ENCODE measurements at regions not wholly inside any gene's neighbourhood (a gene's known extent, or its start where the extent isn't known, plus 50 kb on each side); places are given as distances from the start of the nearest gene placed in this dataset.

DNA sequence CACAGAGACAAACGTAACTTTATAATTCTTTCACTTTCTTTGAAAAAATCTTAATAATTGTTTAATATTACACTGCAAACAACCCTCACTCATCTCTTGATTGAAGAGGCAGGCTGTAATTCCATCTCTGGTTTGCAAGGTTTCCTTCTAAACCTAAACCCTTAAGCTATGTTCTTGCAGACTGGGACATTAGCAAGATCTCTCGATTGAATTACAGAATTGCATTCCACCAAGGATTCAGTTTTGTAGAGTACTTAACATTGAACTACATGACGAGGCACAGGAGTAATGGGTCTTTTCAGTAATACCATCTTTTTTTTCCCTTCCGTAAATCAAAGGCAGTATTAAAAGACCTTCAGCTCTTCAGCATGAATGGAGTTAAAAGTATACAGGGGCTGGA lies 111.6 kb upstream of the EEF1E1 start:
- DNase-seq, result no peak

- no peak for DNase-seq
Observed at GRCh38 chr6:8212720-8213434, 110.5 kb upstream of the EEF1E1 start.

- DNase-seq, result no peak
Observed at GRCh38 chr6:8207869-8208191, 105.5 kb upstream of the EEF1E1 start.

DNA sequence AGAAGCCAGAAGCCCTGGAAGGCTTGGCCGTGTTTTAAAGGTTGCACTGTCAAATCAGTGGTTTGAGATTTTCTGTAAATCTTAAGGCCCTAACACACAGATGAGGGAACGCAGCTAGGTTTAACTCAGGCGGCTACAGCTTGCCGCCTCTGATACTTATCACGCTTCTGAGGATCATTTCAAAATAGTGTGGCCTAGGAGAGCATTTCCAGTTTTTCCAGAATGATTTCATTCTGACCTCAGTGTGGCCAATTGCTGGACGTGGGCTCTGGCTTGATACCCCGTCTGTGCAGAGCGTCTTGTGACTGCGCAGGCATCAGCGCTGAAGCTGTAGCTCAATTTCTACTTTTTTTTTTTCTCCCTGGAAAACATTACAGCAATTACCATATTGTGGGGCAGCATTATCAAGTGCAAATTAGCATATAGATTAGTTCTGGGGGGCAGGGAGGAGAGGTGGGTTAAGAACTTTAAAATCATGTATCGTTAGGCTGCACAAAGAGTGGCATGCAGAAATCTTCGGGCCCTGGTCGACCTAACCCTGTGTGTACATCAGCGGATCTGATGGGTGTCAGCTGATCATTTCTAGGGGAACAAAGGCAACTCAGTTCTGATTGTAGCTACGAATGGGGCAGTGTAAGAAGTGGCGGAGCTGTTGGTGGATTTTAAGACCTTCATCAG lies 105.0 kb upstream of the EEF1E1 start:
- no peak for DNase-seq

GRCh38 chr6:8203337-8203736 lies 101.0 kb upstream of the EEF1E1 start:
- no peak for DNase-seq

GRCh38 chr6:8201679-8202078 lies 99.3 kb upstream of the EEF1E1 start:
- no peak for DNase-seq

- no peak for DNase-seq
Observed at GRCh38 chr6:8200255-8200654, 97.9 kb upstream of the EEF1E1 start.

DNA sequence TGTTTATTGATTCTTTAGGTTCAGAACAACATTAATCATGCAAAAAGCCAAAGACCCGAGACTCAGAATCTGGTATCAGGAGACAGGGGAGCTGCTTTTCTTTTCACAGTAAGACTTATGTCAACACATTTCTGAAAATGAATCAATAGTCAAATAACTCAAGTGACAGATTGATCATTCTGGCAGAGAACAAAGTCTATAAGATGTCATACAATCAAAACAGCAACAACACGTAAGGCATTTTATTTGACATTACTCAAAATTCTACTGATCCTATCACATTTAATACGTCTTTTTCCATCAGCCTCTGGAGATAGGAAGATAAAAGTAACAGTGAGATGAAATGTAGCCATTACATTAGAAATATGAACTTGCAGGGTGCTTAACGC lies 93.4 kb upstream of the EEF1E1 start:
- no peak for DNase-seq

DNA sequence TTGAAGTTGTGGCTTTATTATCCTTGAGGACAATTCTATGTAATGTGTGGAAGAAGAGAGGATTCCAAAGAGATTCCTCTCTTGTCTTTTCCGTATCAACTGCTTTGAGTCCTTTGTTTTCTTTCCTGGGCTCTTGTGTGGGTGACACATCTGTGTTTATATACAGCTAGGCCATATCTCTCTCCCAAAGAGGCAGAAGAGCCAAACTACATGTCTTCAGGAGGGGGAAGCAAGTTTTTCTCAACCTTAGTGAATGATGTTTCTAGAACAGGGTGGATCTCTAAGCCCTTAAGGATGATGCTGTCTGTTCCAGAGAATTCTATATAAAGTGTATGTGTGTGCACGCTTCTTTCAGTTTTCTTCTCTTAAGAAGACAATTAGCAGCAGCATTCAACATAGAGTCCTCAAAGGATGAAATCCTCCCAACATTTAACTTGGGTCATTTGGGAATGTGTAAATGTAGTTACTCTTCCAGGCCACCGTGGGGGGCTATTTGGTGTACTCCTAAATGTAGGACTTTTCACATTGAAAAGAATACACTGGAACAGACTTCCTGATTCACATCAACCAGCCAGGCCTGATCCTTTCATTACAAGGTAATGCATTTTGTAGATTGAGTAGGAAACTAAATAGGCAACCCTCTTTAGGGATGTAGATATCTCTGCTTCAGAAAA lies 92.8 kb upstream of the EEF1E1 start:
- DNase-seq, result no peak

DNA sequence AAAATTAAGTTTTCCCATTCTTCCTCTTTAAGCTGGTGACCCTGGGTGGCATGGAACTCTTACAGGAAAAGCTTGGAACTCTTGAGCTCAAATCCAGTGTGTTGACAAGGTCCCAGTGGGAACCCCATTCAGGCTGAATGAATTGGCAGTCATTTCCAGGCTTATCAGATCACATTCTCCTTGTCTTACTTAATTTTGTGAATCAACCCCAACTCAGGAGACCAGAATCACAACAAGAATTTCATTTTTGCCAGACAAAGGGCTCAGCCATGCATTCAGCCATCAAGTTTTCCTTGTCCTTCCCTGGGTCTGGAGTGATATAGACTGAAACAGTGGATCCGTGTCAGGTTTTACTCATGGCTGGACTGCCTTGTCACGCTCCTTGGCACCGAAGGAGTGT lies 92.1 kb upstream of the EEF1E1 start:
- no peak for DNase-seq

GRCh38 chr6:8193541-8193940 lies 91.2 kb upstream of the EEF1E1 start:
- no peak for DNase-seq

DNA sequence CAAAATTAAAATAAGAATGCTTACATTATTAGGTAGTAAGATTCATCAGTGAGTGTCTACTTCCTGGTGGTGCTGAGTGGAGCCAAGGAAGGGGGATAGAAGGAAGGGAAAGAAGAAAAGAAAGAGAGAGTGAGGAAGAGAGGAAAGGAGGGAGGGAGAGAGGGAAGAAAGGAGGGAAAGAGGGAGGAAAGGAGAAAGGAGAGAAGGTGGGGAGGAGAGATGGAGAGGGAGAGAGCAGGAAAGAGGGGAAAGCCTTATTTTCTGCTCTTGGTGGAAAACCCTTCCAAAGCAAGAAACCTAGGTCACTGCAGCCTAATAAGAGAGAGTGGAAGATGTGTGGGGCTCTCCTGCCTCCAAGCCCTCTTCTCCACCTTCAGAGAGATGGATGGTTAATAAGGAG lies 90.2 kb upstream of the EEF1E1 start:
- no peak for DNase-seq

- DNase-seq, result no peak
Observed at GRCh38 chr6:8192067-8192466, 89.7 kb upstream of the EEF1E1 start.

DNA sequence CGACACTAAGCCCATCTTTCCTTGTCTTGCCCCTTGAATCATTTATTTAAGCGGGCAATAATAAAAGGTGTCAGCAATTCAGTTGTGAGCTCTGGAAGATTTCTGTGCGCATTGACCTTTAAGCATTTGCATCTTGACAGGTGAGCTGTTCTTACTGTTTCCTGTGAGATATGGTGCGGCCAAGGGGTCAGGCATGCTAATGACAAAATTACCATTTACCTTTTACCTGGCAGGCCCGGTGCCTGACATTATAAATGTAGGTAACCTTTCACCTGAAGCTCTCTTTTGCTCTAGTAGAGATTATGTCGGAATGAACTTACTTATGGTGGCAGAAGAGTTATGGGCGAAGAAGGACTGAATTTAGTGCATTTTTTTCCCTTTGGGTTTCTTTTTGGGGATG lies 89.3 kb upstream of the EEF1E1 start:
- DNase-seq, result no peak

DNA sequence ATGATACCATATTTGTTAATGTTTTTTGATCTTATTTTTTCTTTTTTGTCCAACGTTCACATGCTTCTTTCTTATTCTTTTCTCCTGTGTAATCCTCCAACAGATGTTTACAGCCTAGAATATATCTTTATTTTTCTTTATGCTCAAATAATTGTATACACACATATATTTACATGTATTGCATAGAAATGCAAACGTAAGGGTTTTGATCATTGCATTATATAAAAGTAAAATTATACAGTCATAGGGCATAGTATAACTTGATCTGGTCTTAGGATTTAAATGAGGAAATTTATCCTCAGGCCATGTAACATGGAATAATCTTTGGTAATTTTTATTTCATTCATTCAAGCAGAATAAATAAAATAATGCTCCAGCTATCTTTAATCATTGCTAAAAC lies 84.9 kb upstream of the EEF1E1 start:
- no peak for DNase-seq

- DNase-seq, result no peak
Observed at GRCh38 chr6:8182902-8183665, 80.7 kb upstream of the EEF1E1 start.

GRCh38 chr6:8181951-8182845 lies 79.8 kb upstream of the EEF1E1 start:
- DNase-seq, result no peak

DNA sequence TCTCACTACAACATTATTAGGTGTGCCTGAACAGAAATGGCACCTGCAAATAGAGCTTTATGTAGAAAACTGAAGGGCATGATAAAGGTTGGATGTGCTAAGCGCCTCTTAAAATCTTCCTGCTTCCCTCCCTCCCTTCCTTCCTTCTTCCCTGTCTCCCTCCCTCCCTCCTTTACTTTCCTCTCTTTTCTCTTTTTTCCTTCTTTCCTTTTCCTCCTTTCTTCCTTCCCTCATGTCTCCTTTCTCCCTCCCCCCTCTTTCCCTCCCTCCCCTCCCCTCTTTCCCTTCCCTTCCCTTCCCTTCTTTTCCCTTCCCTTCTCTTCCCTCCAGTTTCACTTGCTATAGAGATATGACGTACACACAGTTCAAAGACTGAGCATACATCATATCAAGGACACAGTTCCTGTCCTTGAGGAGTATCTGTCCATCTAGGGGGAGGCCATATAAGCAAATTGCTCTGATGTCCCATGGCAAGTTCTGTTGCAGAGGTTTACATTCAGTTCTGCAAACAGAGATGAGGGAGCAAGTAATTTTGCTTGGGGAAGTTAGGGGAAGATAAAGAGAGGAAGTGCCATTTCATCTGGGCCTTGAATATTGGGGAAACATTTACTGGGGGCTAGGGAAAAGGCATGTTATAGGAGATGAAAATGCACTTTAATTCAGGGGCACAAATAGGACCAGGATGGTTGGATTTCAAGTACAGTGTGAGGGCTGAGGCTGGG lies 79.0 kb upstream of the EEF1E1 start:
- no peak for DNase-seq

DNA sequence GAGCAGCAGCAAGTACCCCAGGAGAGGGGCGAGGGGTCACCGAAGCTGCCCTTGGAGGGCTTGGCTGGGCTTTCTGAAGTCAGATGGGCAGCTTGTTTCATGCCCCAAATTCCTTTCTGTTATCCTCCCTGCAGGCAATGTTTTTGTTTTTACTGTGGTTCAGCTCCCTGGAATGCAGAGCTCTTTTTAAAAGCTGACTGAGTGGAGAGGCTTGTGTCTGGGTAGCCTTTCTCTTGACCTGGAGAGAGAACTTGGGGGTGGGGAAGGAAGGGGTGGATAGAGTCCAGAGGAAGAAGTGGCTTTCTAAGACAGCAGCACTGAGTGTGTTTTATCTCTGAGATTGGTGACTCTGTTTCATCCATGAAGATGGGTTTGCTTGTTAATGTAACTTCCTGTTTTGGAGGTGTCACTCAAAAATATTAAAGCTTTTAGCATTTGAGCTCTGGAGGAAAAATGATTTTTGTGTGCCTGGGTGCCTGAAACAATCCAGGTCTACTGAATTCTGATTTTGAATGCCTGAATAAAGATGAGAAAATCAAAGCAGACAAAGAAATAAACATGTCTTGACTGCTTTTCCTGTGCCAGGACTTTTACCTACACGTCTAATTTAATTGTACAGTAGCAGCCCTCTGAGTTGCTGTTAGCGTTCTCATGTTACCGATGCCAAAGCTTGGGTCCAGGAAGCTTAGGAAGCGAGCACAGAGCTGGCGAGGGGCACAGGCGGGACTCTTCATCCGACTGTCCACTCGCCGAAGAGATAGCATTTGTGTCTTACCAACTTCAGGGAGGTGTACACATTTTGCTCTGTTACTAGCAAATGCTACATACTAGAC lies 78.2 kb upstream of the EEF1E1 start:
- peak; percentile 55 for DNase-seq

DNA sequence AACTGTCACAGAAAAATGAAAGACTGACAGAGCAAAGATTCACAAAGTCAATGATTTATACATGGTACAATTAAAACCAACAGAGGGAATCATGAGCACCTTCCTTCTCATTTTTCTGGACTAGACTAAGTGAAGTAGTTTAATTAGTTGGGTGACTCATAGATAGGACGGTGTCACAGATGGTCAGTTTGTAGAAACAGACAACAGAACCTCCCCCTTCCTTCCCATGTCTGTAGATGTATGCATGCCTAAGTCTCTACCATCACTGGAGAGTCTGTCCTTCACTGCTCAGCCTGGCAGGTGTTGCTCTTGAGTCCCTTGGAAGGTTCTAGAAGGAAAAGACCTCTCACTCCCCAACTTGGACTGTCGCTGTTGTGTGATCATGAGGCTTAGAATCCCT lies 75.4 kb upstream of the EEF1E1 start:
- no peak for DNase-seq
